ACC112 (cell line): ENCODE measurements at regions not wholly inside any gene's neighbourhood (a gene's known extent, or its start where the extent isn't known, plus 50 kb on each side); places are given as distances from the start of the nearest gene placed in this dataset.

Experiments
- H2AFZ ChIP-seq: fragments of 200-600 bp; sonication (generic); one replicate; pipeline ENCODE4 v1.6.0; 2017; ENCODE audit warnings: antibody characterized with exemption, low read length; ENCODE audit not compliant: unreplicated experiment
- H3K27ac ChIP-seq: fragments of 200-600 bp; sonication (generic); 2 replicates; pipeline ENCODE4 v1.5.1; 2014; ENCODE audit warnings: low read depth, mild to moderate bottlenecking, antibody characterized with exemption, low read length, moderate library complexity
- H3K27me3 ChIP-seq: fragments of 200-600 bp; sonication (generic); 2 replicates; pipeline ENCODE4 v1.6.1; 2014; ENCODE audit warnings: mild to moderate bottlenecking, antibody characterized with exemption, low read length, moderate library complexity, mixed read lengths; ENCODE audit not compliant: insufficient read depth
- H3K36me3 ChIP-seq: fragments of 200-600 bp; sonication (generic); 2 replicates; pipeline ENCODE4 v1.6.1; 2016; ENCODE audit warnings: mild to moderate bottlenecking, antibody characterized with exemption, low read length, moderate library complexity, mixed read lengths; ENCODE audit not compliant: insufficient read depth
- H3K4me1 ChIP-seq: fragments of 200-600 bp; sonication (generic); one replicate; pipeline ENCODE4 v1.6.1; 2016; ENCODE audit warnings: low read length, mixed read lengths; ENCODE audit not compliant: insufficient read depth, unreplicated experiment, control insufficient read depth
- H3K4me3 ChIP-seq: fragments of 200-600 bp; sonication (generic); 2 replicates; pipeline ENCODE4 v1.5.1; 2014; ENCODE audit warnings: mild to moderate bottlenecking, low read depth, low read length
- H3K79me2 ChIP-seq: fragments of 200-600 bp; sonication (generic); one replicate; pipeline ENCODE4 v1.6.0; 2016; ENCODE audit warnings: low read length; ENCODE audit not compliant: control insufficient read depth, unreplicated experiment, insufficient read depth

- Histone ChIP-seq H3K36me3 (no peaks in the 10 kb centered on the region), H3K4me3 (no peak overlapping the region), H2AFZ (no peak overlapping the region), H3K79me2 (no peaks in the 10 kb centered on the region), H3K27ac (no peak overlapping the region), H3K4me1 (no peaks in the 10 kb centered on the region), H3K27me3 (no peaks in the 10 kb centered on the region)
These were observed 111.1 kb upstream of the RIOK3 start for GRCh38 chr18:23341983-23342382.

GRCh38 chr18:23342506-23342905, 110.6 kb upstream of the RIOK3 start:
- H3K36me3 ChIP-seq, result no peaks in the 10 kb centered on the region
- no peak overlapping the region for H3K4me3 ChIP-seq
- no peak overlapping the region for H2AFZ ChIP-seq
- H3K27me3 ChIP-seq, result no peaks in the 10 kb centered on the region
- H3K79me2 ChIP-seq, result no peaks in the 10 kb centered on the region
- no peaks in the 10 kb centered on the region for H3K4me1 ChIP-seq
- H3K27ac ChIP-seq, result no peak overlapping the region

- Histone ChIP-seq H3K4me3 (no peak overlapping the region), H2AFZ (no peak overlapping the region), H3K27me3 (no peaks in the 10 kb centered on the region), H3K27ac (no peak overlapping the region), H3K4me1 (peaks cover 8% of the 10 kb centered on the region), H3K36me3 (peaks cover 8% of the 10 kb centered on the region), H3K79me2 (no peaks in the 10 kb centered on the region)
These were observed 102.9 kb upstream of the RIOK3 start for GRCh38 chr18:23350188-23350587.

GRCh38 chr18:23351521-23351920, 101.6 kb upstream of the RIOK3 start:
- no peak overlapping the region for H2AFZ ChIP-seq
- H3K27me3 ChIP-seq, result no peaks in the 10 kb centered on the region
- peaks cover 8% of the 10 kb centered on the region for H3K36me3 ChIP-seq
- H3K4me3 ChIP-seq, result no peak overlapping the region
- no peaks in the 10 kb centered on the region for H3K79me2 ChIP-seq
- no peak overlapping the region for H3K27ac ChIP-seq
- peaks cover 9% of the 10 kb centered on the region for H3K4me1 ChIP-seq

GRCh38 chr18:23352042-23352441, 101.0 kb upstream of the RIOK3 start:
- peaks cover 8% of the 10 kb centered on the region for H3K36me3 ChIP-seq

GRCh38 chr18:23353459-23353858, 99.6 kb upstream of the RIOK3 start:
- H3K27ac ChIP-seq, result no peak overlapping the region
- no peak overlapping the region for H2AFZ ChIP-seq
- no peaks in the 10 kb centered on the region for H3K79me2 ChIP-seq
- peaks cover 9% of the 10 kb centered on the region for H3K4me1 ChIP-seq
- no peaks in the 10 kb centered on the region for H3K27me3 ChIP-seq
- peaks cover 8% of the 10 kb centered on the region for H3K36me3 ChIP-seq
- no peak overlapping the region for H3K4me3 ChIP-seq

More at GRCh38 chr18:23352042-23352441, 101.0 kb upstream of the RIOK3 start:
- Histone ChIP-seq H3K4me1 (peaks cover 9% of the 10 kb centered on the region), H3K79me2 (no peaks in the 10 kb centered on the region), H3K4me3 (no peak overlapping the region), H2AFZ (no peak overlapping the region), H3K27me3 (no peaks in the 10 kb centered on the region), H3K27ac (no peak overlapping the region)

- Histone ChIP-seq H3K4me3 (no peak overlapping the region), H3K36me3 (peaks cover 8% of the 10 kb centered on the region), H3K27ac (no peak overlapping the region)
These were observed 98.5 kb upstream of the RIOK3 start for GRCh38 chr18:23354625-23355024.

GRCh38 chr18:23355206-23355605, 97.9 kb upstream of the RIOK3 start:
- no peak overlapping the region for H3K4me3 ChIP-seq
- H2AFZ ChIP-seq, result no peak overlapping the region
- no peaks in the 10 kb centered on the region for H3K79me2 ChIP-seq
- H3K27ac ChIP-seq, result no peak overlapping the region
- peaks cover 9% of the 10 kb centered on the region for H3K4me1 ChIP-seq
- peaks cover 5% of the 10 kb centered on the region for H3K36me3 ChIP-seq
- H3K27me3 ChIP-seq, result no peaks in the 10 kb centered on the region

More at GRCh38 chr18:23354625-23355024, 98.5 kb upstream of the RIOK3 start:
- H2AFZ ChIP-seq, result no peak overlapping the region
- H3K79me2 ChIP-seq, result no peaks in the 10 kb centered on the region
- peaks cover 9% of the 10 kb centered on the region for H3K4me1 ChIP-seq
- H3K27me3 ChIP-seq, result no peaks in the 10 kb centered on the region

- peaks cover 9% of the 10 kb centered on the region for H3K4me1 ChIP-seq
- no peak overlapping the region for H3K27ac ChIP-seq
- no peaks in the 10 kb centered on the region; the same call in 1 of the 2 replicates for H3K36me3 ChIP-seq
- no peak overlapping the region for H2AFZ ChIP-seq
- no peaks in the 10 kb centered on the region for H3K27me3 ChIP-seq
- H3K4me3 ChIP-seq, result no peak overlapping the region
- no peaks in the 10 kb centered on the region for H3K79me2 ChIP-seq
These were observed 96.7 kb upstream of the RIOK3 start for GRCh38 chr18:23356424-23356823.

GRCh38 chr18:23356915-23357601, 96.0 kb upstream of the RIOK3 start:
- Histone ChIP-seq H3K4me1 (peaks cover 9% of the 10 kb centered on the region), H3K79me2 (no peaks in the 10 kb centered on the region), H3K27ac (no peak overlapping the region), H2AFZ (no peak overlapping the region), H3K36me3 (no peaks in the 10 kb centered on the region), H3K4me3 (no peak overlapping the region), H3K27me3 (no peaks in the 10 kb centered on the region)

- no peak overlapping the region for H3K4me3 ChIP-seq
- H3K27me3 ChIP-seq, result no peaks in the 10 kb centered on the region
- no peak overlapping the region for H2AFZ ChIP-seq
- H3K27ac ChIP-seq, result no peak overlapping the region
- H3K36me3 ChIP-seq, result no peaks in the 10 kb centered on the region
- H3K79me2 ChIP-seq, result no peaks in the 10 kb centered on the region
- peaks cover 9% of the 10 kb centered on the region for H3K4me1 ChIP-seq
These were observed 95.0 kb upstream of the RIOK3 start for GRCh38 chr18:23357996-23358594.
